ENCODE measurements at regions not wholly inside any gene's neighbourhood (a gene's known extent, or its start where the extent isn't known, plus 50 kb on each side); places are given as distances from the start of the nearest gene placed in this dataset.

DNA sequence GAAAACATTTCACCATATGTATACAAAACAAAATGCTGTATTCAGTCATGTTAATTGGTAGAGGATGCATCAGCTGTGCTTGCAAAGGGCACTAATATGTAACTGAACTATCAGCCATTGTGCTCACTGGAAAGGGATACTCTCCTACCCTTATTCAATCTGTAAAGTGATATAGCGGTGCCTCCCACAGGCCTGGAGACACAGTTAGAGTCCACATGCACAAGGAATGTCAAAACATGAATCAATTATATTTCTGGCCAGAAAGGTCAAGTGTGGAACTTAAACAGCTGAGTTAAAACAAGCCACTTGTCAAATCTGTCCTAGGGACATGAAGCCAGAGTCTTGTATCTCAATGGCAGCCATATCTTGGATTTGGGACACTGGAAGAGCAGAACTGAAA lies 71.2 kb upstream of the IZUMO3 start:
- 77 to 97% (median 88%) methylated on average over 1 of the region's 1 CpG for WGBS, 4 donors
- intact Hi-C loops (cut with DNase I): no loop called here
- no peak for DNase-seq
- Histone ChIP-seq H3K4me1 (replicated peaks in 1 of 2) (no peaks in the 10 kb centered on the region), H3K9me3 (replicated peaks in 1 of 3) (no peaks in the 10 kb centered on the region), H3K27me3 (no peaks in the 10 kb centered on the region), H3K27ac (no peak overlapping the region), H3K4me3 (no peak overlapping the region), H3K36me3 (replicated peaks in 1 of 2) (no peaks in the 10 kb centered on the region)
- TF ChIP-seq, protein P1, sequence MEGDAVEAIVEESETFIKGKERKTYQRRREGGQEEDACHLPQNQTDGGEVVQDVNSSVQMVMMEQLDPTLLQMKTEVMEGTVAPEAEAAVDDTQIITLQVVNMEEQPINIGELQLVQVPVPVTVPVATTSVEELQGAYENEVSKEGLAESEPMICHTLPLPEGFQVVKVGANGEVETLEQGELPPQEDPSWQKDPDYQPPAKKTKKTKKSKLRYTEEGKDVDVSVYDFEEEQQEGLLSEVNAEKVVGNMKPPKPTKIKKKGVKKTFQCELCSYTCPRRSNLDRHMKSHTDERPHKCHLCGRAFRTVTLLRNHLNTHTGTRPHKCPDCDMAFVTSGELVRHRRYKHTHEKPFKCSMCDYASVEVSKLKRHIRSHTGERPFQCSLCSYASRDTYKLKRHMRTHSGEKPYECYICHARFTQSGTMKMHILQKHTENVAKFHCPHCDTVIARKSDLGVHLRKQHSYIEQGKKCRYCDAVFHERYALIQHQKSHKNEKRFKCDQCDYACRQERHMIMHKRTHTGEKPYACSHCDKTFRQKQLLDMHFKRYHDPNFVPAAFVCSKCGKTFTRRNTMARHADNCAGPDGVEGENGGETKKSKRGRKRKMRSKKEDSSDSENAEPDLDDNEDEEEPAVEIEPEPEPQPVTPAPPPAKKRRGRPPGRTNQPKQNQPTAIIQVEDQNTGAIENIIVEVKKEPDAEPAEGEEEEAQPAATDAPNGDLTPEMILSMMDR (IDR thresholded peaks at IDR 0.05): no peak

DNA sequence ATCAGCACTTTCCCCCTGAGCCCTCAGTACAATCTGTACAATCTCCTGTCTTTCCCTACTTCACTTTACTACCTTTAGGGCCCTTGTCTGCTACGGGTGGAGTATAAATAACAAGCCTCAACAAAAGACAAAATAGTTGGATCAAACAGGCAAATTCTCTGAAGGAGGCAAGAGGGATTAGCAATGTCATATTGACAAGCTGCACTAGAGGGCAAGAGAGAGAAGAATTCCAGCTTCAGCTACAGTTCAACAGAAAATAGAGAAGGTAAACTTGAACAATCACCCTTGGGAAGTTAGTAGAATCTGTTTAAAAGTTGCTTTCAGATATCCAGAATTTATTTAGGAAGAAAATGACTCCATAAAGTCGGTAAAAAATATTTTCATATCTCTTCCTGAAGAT lies 68.4 kb upstream of the IZUMO3 start:
- Histone ChIP-seq H3K27me3 (no peaks in the 10 kb centered on the region), H3K9me3 (replicated peaks in 1 of 3) (no peaks in the 10 kb centered on the region), H3K4me3 (no peak overlapping the region), H3K27ac (no peak overlapping the region), H3K36me3 (replicated peaks in 1 of 2) (no peaks in the 10 kb centered on the region), H3K4me1 (replicated peaks in 1 of 2) (no peaks in the 10 kb centered on the region)
- 21 to 31% (median 28%) methylated on average over 2 of the region's 2 CpGs for WGBS, 4 donors
- TF ChIP-seq, protein P1 (IDR thresholded peaks at IDR 0.05): no peak
- no peak for TF ChIP-seq POLR2A (IDR thresholded peaks at IDR 0.05)
- intact Hi-C loops (cut with DNase I): no loop called here
- DNase-seq: no peak

DNA sequence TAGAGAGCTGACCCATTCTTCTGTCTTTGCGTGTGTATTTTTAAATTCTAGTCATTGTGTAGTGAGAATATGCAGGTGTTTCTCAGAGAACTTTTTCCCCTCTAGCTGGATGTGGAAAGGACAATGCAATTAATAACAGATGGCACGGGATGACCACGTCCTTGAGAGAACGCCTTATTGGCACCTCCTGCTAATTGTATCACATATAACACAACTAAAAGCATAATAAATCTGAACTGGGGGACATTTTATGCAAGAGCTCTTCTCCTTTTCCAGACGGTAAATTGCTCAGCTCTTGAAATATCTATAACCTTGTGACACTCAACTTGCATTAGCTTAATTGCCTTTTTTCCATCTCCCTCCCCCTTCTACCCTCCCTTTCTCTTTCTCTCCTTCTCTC lies 62.9 kb upstream of the IZUMO3 start:
- Histone ChIP-seq H3K27me3 (no peaks in the 10 kb centered on the region), H3K36me3 (replicated peaks in 1 of 2) (no peaks in the 10 kb centered on the region), H3K4me1 (replicated peaks in 1 of 2) (no peaks in the 10 kb centered on the region), H3K9me3 (replicated peaks in 1 of 3) (no peaks in the 10 kb centered on the region), H3K27ac (no peak overlapping the region), H3K4me3 (no peak overlapping the region)
- no peak for DNase-seq
- whole genome bisulfite sequencing, 4 donors: 46 to 52% (median 49%) methylated on average over 5 of the region's 5 CpGs
- TF ChIP-seq POLR2A (IDR thresholded peaks at IDR 0.05): no peak
- TF ChIP-seq, protein P1 (IDR thresholded peaks at IDR 0.05): no peak
- intact Hi-C loops (cut with DNase I): no loop called here

DNA sequence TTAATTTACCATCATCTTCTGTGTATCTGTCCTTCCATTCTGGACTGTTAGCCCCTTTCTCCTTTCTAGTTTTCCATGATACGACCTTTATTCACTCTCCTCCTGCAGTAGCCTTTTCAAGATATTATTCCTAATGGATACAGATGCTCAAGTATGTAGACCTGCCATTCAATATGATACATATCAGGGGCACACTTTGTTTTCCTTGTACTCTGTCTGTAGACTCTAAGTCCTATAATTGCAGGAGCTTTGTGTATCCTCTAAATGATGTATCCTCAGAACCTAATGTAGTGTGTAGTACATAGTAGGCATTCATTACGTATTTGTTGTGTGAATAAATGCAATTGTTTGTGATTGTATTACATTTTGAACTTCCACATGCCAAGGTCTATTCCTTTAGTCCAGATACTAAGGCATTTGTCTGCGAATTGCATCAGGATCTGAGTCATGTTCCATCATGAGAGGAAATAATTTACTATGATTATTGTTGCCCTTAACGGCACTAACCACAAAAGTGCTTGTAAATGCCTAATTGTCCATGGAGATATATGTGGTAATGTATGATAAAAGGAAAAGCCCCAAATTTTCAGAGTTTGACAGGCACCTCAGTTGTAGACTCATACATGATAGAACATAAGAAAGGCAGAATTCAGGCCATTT lies 57.1 kb upstream of the IZUMO3 start:
- no peaks in the 10 kb centered on the region for H3K4me1 ChIP-seq (replicated peaks in 1 of 2)

More for the DNA sequence above, 57.1 kb upstream of the IZUMO3 start:
- H3K27me3 ChIP-seq: no peaks in the 10 kb centered on the region
- H3K4me3 ChIP-seq: no peak overlapping the region
- H3K36me3 ChIP-seq (replicated peaks in 1 of 2): no peaks in the 10 kb centered on the region
- WGBS, 4 donors: 67 to 76% (median 71%) methylated on average over 4 of the region's 4 CpGs
- intact Hi-C loops (cut with DNase I): no loop called here
- no peaks in the 10 kb centered on the region for H3K9me3 ChIP-seq (replicated peaks in 1 of 3)
- no peak for TF ChIP-seq POLR2A (IDR thresholded peaks at IDR 0.05)
- TF ChIP-seq, protein P1 (IDR thresholded peaks at IDR 0.05): no peak
- H3K27ac ChIP-seq: no peak overlapping the region
- DNase-seq: no peak

Small RNA genes lying in the stretch of these regions (small RNA-seq; reads per million reads assigned to genes)
- 0 reads per million in 2 donors for gene RMRPP5
